IMR-90 (cell line): ENCODE measurements at regions not wholly inside any gene's neighbourhood (a gene's known extent, or its start where the extent isn't known, plus 50 kb on each side); places are given as distances from the start of the nearest gene placed in this dataset.

ENCODE experiments used
- ATAC-seq: fragments of 200-7000 bp; cut with Tn5 transposase; 2 replicates; pipeline ENCODE4 v1.9.1; 2020; ENCODE audit warnings: low read depth, mild to moderate bottlenecking, moderate library complexity
- BruUV-seq: library from RNA; stranded (reverse); fragments of 400-500 nt; replicated peaks from 2 replicates; lab custom pipeline; 2021; lab: Mats Ljungman, UMichigan
- CTCF ChIA-PET: fragments of 300-600 bp; formaldehyde crosslinking; extraction: SDS; loops from one replicate; lab custom pipeline; 2021; ENCODE audit warnings: antibody characterized with exemption; lab: Yijun Ruan, JAX
- POLR2A ChIA-PET: fragments of 300-600 bp; sonication (Branson Sonifier 250); formaldehyde crosslinking; loops from one replicate; lab custom pipeline; 2022; ENCODE audit warnings: antibody characterized with exemption; ENCODE audit not compliant: unreplicated experiment; lab: Charles Lee
- DNase-seq: peaks from one replicate; pipeline ENCODE4 v3.0.0; 2013
- H2AFZ ChIP-seq: replicated peaks from 2 replicates; pipeline ENCODE3; 2013; ENCODE audit warnings: low read length, mild to moderate bottlenecking; ENCODE audit not compliant: poor library complexity
- H2AK5ac ChIP-seq: 2 replicates; pipeline ENCODE4 v1.6.1; 2013; ENCODE audit warnings: low read depth, low read length, inconsistent platforms
- H2AK9ac ChIP-seq: replicated peaks from 2 replicates; pipeline ENCODE3; 2013; ENCODE audit warnings: mild to moderate bottlenecking, low read depth, low read length, moderate library complexity; ENCODE audit not compliant: poor library complexity
- H2BK120ac ChIP-seq: 2 replicates; pipeline ENCODE4 v1.6.1; 2013; ENCODE audit warnings: low read depth, low read length, inconsistent platforms
- H2BK15ac ChIP-seq: 3 replicates; pipeline ENCODE4 v1.6.1; 2013; ENCODE audit warnings: low read depth, low read length, inconsistent platforms
- H2BK20ac ChIP-seq: 2 replicates; pipeline ENCODE4 v1.6.1; 2013; ENCODE audit warnings: low read depth, mild to moderate bottlenecking, inconsistent platforms, low read length, moderate library complexity
- H2BK5ac ChIP-seq: 2 replicates; pipeline ENCODE4 v1.6.1; 2013; ENCODE audit warnings: mild to moderate bottlenecking, low read depth, low read length, inconsistent platforms; ENCODE audit not compliant: poor library complexity, severe bottlenecking
- H3K14ac ChIP-seq: replicated peaks from 2 replicates; pipeline ENCODE4 v1.6.1; 2013; ENCODE audit warnings: low read depth, low read length, inconsistent platforms
- H3K18ac ChIP-seq: 2 replicates; pipeline ENCODE4 v1.6.1; 2013; ENCODE audit warnings: low read depth, low read length, control low read depth
- H3K23ac ChIP-seq: 2 replicates; pipeline ENCODE4 v1.6.1; 2013; ENCODE audit warnings: low read depth, low read length, inconsistent platforms
- H3K27ac ChIP-seq: 2 replicates; pipeline ENCODE4 v1.5.1; 2013; ENCODE audit warnings: mild to moderate bottlenecking, control low read depth, low read length; ENCODE audit not compliant: insufficient read depth
- H3K27me3 ChIP-seq: 2 replicates; pipeline ENCODE4 v1.6.1; 2013; ENCODE audit warnings: low read length; ENCODE audit not compliant: control insufficient read depth, insufficient read depth
- H3K36me3 ChIP-seq: 2 replicates; pipeline ENCODE4 v1.6.1; 2013; ENCODE audit warnings: low read length, mixed read lengths; ENCODE audit not compliant: control insufficient read depth, insufficient read depth
- H3K4ac ChIP-seq: 2 replicates; pipeline ENCODE4 v1.6.1; 2013; ENCODE audit warnings: low read depth, low read length, inconsistent platforms
- H3K4me1 ChIP-seq: 2 replicates; pipeline ENCODE4 v1.6.1; 2013; ENCODE audit warnings: low read length, mixed read lengths; ENCODE audit not compliant: control insufficient read depth, insufficient read depth
- H3K4me2 ChIP-seq: 2 replicates; pipeline ENCODE4 v1.6.1; 2013; ENCODE audit warnings: low read depth, mild to moderate bottlenecking, control low read depth, low read length, moderate library complexity
- H3K4me3 ChIP-seq: 2 replicates; pipeline ENCODE4 v1.5.1; 2013; ENCODE audit warnings: low read depth, mild to moderate bottlenecking, control low read depth, low read length, moderate library complexity; ENCODE audit not compliant: insufficient read depth
- H3K56ac ChIP-seq: 2 replicates; pipeline ENCODE4 v1.6.1; 2013; ENCODE audit warnings: low read length, inconsistent platforms; ENCODE audit not compliant: insufficient read depth; ENCODE audit errors: extremely low read depth
- H3K79me1 ChIP-seq, 2 experiments: 2 replicates each; pipeline ENCODE4 v1.6.1; 2013; ENCODE audit warnings: low read length in 2 of 2, inconsistent platforms in 1 of 2, low read depth in 1 of 2
- H3K9ac ChIP-seq: 2 replicates; pipeline ENCODE4 v1.6.1; 2013; ENCODE audit warnings: low read depth, low read length, control low read depth
- H3K9me1 ChIP-seq: 2 replicates; pipeline ENCODE4 v1.6.1; 2013; ENCODE audit warnings: low read length, inconsistent platforms; ENCODE audit not compliant: insufficient read depth
- H3K9me3 ChIP-seq: 2 replicates; pipeline ENCODE4 v1.6.1; 2013; ENCODE audit warnings: low read length; ENCODE audit not compliant: control insufficient read depth, insufficient read depth
- H4K20me1 ChIP-seq: 2 replicates; pipeline ENCODE4 v1.6.1; 2013; ENCODE audit warnings: low read length, inconsistent platforms; ENCODE audit not compliant: insufficient read depth
- H4K5ac ChIP-seq: 2 replicates; pipeline ENCODE4 v1.6.1; 2013; ENCODE audit warnings: mild to moderate bottlenecking, low read depth, low read length, control low read depth
- H4K8ac ChIP-seq, 2 experiments: 2 replicates each; pipeline ENCODE4 v1.6.1; 2013; ENCODE audit warnings: low read depth in 2 of 2, low read length in 2 of 2, control low read depth in 1 of 2, inconsistent platforms in 1 of 2
- H4K91ac ChIP-seq: 2 replicates; pipeline ENCODE4 v1.6.1; 2013; ENCODE audit warnings: low read depth, low read length, inconsistent platforms; ENCODE audit not compliant: insufficient read depth
- CTCF ChIP-seq: conservative IDR thresholded peaks from 2 replicates; pipeline ENCODE4 v1.5.1; 2012; ENCODE audit warnings: mild to moderate bottlenecking, low read depth, low read length, improper control_type of control experiment
- FOS ChIP-seq: fragments of 150-350 bp; IDR thresholded peaks from 2 replicates; pipeline ENCODE4 v1.6.1; 2016; ENCODE audit warnings: low read depth, low read length
- WGBS, 2 experiments: methylation state at CpG; one replicate each; pipeline versions ENCODE4 v1.1.5 to v1.1.7; 2013; ENCODE audit warnings: missing lambda C conversion rate in 2 of 2; ENCODE audit not compliant: insufficient read length in 1 of 2; ENCODE audit errors: extremely low coverage in 2 of 2; 5-methylcytosine and 5-hydroxymethylcytosine counted together
- dilution Hi-C: fragments of 300-500 bp; cut with HindIII; formaldehyde crosslinking; loops from one replicate; pipeline ENCODE4 v1.14.3; 2018; ENCODE audit warnings: low sequenced_read_pairs; ENCODE audit not compliant: unreplicated experiment
- in situ Hi-C: fragments of 300-500 bp; cut with MboI; formaldehyde crosslinking; loops from 3 replicates; pipeline ENCODE4 v1.14.3; 2019; ENCODE audit warnings: low sequenced_read_pairs, inconsistent platforms, mixed read lengths
- intact Hi-C: fragments of 100-400 bp; cut with micrococcal nuclease; formaldehyde crosslinking; loops from 2 replicates; pipeline ENCODE4 v1.10.0; 2022

- ChIA-PET POLR2A (no interaction called here), CTCF (no interaction called here)
- Histone ChIP-seq H3K14ac (no peak overlapping the region), H4K5ac (no peak overlapping the region), H2BK120ac (no peak overlapping the region), H2BK20ac (no peak overlapping the region), H3K9ac (no peak overlapping the region), H2AK9ac (no peak overlapping the region), H3K4me1 (peaks cover 17% of the 10 kb centered on the region), H4K8ac (no peak overlapping the region), H2AFZ (no peak overlapping the region), H3K36me3 (no peaks in the 10 kb centered on the region), H3K18ac (no peak overlapping the region), H2BK15ac (no peak overlapping the region), H3K56ac (no peak overlapping the region), H3K9me1 (peaks cover 11% of the 10 kb centered on the region), H3K79me1 (peaks cover 0 to 3% of the 10 kb centered on the region in 2 experiments; a peak in 1 of 4 replicates), H4K20me1 (peaks cover 2% of the 10 kb centered on the region; the same call in 1 of the 2 replicates), H3K23ac (no peak overlapping the region), H3K4me2 (no peak overlapping the region), H2BK5ac (no peak overlapping the region), H3K27me3 (no peaks in the 10 kb centered on the region), H3K4ac (no peak overlapping the region), H3K4me3 (no peak overlapping the region), H3K27ac (no peak overlapping the region), H4K91ac (no peak overlapping the region), H3K9me3 (no peaks in the 10 kb centered on the region), H2AK5ac (no peak overlapping the region)
- no peak for ATAC-seq
- TF ChIP-seq FOS: no peak
- TF ChIP-seq CTCF: no peak
- WGBS, 2 experiments: no CpG with 5 or more reads among the region's 3 CpGs
- dilution Hi-C loops (no loop called here), intact Hi-C loops (no loop called here), in situ Hi-C loops (no loop called here)
- no TSS peak for BruUV-seq
- DNase-seq: no peak
These were observed 189.7 kb upstream of the CDYL start for GRCh38 chr6:4586469-4586859.
